Pancreas (tissue), 10 donors: ENCODE measurements at regions not wholly inside any gene's neighbourhood (a gene's known extent, or its start where the extent isn't known, plus 50 kb on each side); places are given as distances from the start of the nearest gene placed in this dataset.

Experiments used
- ATAC-seq, 4 donors: fragments of 200-7000 bp; cut with Tn5 transposase; one replicate each; pipeline versions ENCODE4 v1.8.0 to v1.9.1; 2020; ENCODE audit warnings: mild to moderate bottlenecking in 4 of 4, moderate library complexity in 4 of 4
- DNase-seq, 6 donors: peaks; one replicate each; pipeline ENCODE4 v3.0.0-alpha.2; 2020
- FAIRE-seq: peaks from 2 replicates; lab custom pipeline; 2012; peaks lifted over from hg19 to GRCh38; lab: Jason Lieb, UNC
- H3K27ac ChIP-seq, 4 donors: fragments of 200-600 bp; sonication (generic); 1 replicate in 3 of 4; 2 replicates in 1 of 4; pipeline versions ENCODE4 v1.5.0 to v1.8.0; 2020
- H3K27me3 ChIP-seq, 4 donors: fragments of 200-600 bp; one replicate each; pipeline ENCODE4 v1.8.0; 2021
- H3K36me3 ChIP-seq, 3 donors: fragments of 200-600 bp; sonication (generic) in 1 of 3; one replicate each; pipeline versions ENCODE4 v1.5.0 to v1.8.0; 2020 to 2021
- H3K4me1 ChIP-seq, 3 donors: fragments of 200-600 bp; one replicate each; pipeline ENCODE4 v1.8.0; 2021
- H3K4me3 ChIP-seq, 4 donors: fragments of 200-600 bp; sonication (generic) in 2 of 4; one replicate each; pipeline versions ENCODE4 v1.5.0 to v1.8.0; 2020 to 2021
- H3K9me3 ChIP-seq, 4 donors: fragments of 200-600 bp; one replicate each; pipeline ENCODE4 v1.8.0; 2021
- WGBS, 2 donors: extraction: QIAGEN DNeasy Blood & Tissue Kit; methylation state at CpG; one replicate each; pipeline ENCODE4 v1.1.7; 2013; 5-methylcytosine and 5-hydroxymethylcytosine counted together
- intact Hi-C, 3 donors: fragments of 100-400 bp; cut with DNase I; formaldehyde crosslinking; loops; one replicate each; pipeline versions ENCODE4 v1.11.1 to v1.14.2; 2022
- TF ChIP-seq, protein P1 (sequence below), 4 donors: fragments of 200-600 bp; sonication (generic) in 3 of 4; IDR thresholded peaks; one replicate each; pipeline versions ENCODE4 v1.5.0 to v1.8.0; 2021; ENCODE audit warnings: antibody characterized with exemption in 4 of 4
- donor health status: healthy with polysubstance abuse.
- donor health status: DM: no; HTN: no; CAD: no; lungs with moderate emphysema.
- donor health status: DM: no; HTN: no; CAD: no.
- donor health status: control.
- donor health status: control.
- donor health status: Bipolar disorder and iron deficiency.
- donor health status: DM: yes; HTN: yes; CAD: no.
- donor health status: DM: no; HTN: no; CAD: no.
- donor health status: DM: no; HTN: no; CAD: no.
- donor health status: DM: yes; HTN: yes; CAD: no.

DNA sequence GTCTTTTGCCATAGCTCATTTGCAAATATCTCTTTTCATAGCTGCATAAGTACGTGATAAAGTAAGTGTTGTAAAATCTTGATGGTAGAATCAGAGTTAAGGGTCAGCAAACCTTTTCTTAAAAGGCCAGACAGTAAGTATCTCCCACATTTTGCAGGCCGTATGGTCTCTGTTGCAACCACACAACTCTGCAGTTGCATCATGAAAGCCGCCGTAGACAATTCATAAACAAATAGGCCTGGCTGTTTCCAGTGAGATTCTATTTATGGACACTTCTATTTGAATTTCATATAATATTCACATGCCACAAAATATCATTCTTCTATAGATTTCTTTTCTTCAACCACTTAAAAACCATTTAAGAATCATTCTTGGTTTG, 248.5 kb downstream of the TLE3 start:
- H3K9me3 ChIP-seq = no peaks in the 10 kb centered on the region

DNA sequence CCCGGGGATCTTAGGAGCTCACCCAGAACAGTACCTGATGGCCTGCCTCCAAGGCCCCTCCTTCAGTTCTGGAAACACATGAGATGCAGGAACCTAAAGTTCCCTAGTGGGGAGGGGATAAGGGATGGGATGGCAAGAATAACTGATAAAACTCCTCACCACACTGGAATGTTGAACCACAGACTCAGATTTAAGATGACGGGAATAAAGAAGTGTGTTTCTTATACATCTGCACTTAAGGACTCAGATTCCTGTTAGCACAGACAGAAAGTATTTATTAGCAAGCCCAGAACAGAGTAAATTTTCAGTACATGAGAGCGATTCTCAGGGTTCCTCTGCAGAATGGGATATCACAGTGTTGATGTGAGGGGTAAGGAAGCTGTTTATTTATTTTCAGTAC, 245.2 kb downstream of the TLE3 start:
- intact Hi-C loops = no loop called here
- H3K4me1 ChIP-seq = no peaks in the 10 kb centered on the region
- no peak for ATAC-seq
- H3K9me3 ChIP-seq = no peaks in the 10 kb centered on the region
- TF ChIP-seq, protein P1, sequence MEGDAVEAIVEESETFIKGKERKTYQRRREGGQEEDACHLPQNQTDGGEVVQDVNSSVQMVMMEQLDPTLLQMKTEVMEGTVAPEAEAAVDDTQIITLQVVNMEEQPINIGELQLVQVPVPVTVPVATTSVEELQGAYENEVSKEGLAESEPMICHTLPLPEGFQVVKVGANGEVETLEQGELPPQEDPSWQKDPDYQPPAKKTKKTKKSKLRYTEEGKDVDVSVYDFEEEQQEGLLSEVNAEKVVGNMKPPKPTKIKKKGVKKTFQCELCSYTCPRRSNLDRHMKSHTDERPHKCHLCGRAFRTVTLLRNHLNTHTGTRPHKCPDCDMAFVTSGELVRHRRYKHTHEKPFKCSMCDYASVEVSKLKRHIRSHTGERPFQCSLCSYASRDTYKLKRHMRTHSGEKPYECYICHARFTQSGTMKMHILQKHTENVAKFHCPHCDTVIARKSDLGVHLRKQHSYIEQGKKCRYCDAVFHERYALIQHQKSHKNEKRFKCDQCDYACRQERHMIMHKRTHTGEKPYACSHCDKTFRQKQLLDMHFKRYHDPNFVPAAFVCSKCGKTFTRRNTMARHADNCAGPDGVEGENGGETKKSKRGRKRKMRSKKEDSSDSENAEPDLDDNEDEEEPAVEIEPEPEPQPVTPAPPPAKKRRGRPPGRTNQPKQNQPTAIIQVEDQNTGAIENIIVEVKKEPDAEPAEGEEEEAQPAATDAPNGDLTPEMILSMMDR (IDR thresholded peaks at IDR 0.05) = no peak
- no peak for DNase-seq
- 83 to 85% methylated on average over 3 of the region's 3 CpGs for WGBS, 2 donors
- H3K27ac ChIP-seq = no peak overlapping the region
- no peaks in the 10 kb centered on the region for H3K27me3 ChIP-seq
- no peaks in the 10 kb centered on the region for H3K36me3 ChIP-seq
- no peak for FAIRE-seq
- no peak overlapping the region for H3K4me3 ChIP-seq

More for the DNA sequence above, 248.5 kb downstream of the TLE3 start:
- no peaks in the 10 kb centered on the region for H3K4me1 ChIP-seq
- 78 to 84% methylated on average over 4 of the region's 4 CpGs for WGBS, 2 donors
- H3K27ac ChIP-seq = no peak overlapping the region
- intact Hi-C loops = no loop called here
- no peaks in the 10 kb centered on the region for H3K27me3 ChIP-seq
- no peak overlapping the region for H3K4me3 ChIP-seq
- H3K36me3 ChIP-seq = no peaks in the 10 kb centered on the region
- FAIRE-seq (no peak), ATAC-seq (no peak), DNase-seq (no peak)
- TF ChIP-seq, protein P1 (IDR thresholded peaks at IDR 0.05) = no peak

DNA sequence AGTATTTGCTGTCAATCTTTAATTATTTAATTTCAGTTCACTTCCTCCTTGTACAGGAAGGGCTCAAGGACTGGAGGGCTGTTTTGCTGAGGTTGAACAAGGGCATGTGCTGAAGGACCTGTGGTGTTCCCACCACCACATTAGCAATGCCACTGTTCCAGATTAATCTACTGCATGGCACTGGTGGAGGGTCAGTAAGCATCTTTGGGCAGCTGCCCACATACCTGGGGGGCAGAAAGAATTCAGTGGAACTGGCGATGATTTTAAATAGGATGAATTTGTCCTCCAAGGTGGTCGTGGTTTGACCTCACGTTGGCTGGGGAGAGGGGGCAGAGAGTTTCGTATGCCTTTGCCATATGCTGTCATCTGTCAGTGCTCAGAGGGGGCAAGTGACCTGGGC, 244.8 kb downstream of the TLE3 start:
- WGBS, 2 donors = 82 to 88% methylated on average over 4 of the region's 4 CpGs
- Histone ChIP-seq H3K27ac (no peak overlapping the region), H3K4me3 (no peak overlapping the region), H3K36me3 (no peaks in the 10 kb centered on the region), H3K27me3 (no peaks in the 10 kb centered on the region), H3K9me3 (no peaks in the 10 kb centered on the region), H3K4me1 (no peaks in the 10 kb centered on the region)
- intact Hi-C loops = no loop called here
- FAIRE-seq (no peak), DNase-seq (no peak), ATAC-seq (no peak)
- TF ChIP-seq, protein P1 (IDR thresholded peaks at IDR 0.05) = no peak

DNA sequence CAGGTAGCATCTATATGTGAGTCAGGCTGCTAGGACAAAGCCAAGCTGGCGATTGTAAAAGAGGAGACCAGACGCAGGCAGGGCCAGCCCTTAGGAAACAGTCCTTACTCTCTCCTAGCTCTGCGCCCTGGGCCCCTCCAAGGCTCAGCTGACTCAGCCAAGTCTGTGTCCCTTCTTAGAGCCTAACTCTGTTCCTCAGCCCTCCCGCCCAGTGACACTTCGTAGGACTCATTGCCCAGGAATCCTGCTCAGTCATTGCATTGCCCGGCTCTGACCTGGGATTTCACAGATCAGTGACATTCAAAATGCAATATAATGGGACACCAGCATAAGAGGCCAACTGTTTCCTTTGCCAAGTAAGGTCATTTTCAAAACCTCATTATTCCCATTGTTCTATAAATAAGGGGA, 244.2 kb downstream of the TLE3 start:
- ATAC-seq (peak in 2 of 4 donors; percentile 29 to 34), FAIRE-seq (no peak), DNase-seq (no peak)
- H3K4me1 ChIP-seq = no peaks in the 10 kb centered on the region
- no peaks in the 10 kb centered on the region for H3K36me3 ChIP-seq
- intact Hi-C loops = no loop called here
- TF ChIP-seq, protein P1 (IDR thresholded peaks at IDR 0.05) = no peak
- no peak overlapping the region for H3K4me3 ChIP-seq
- H3K27me3 ChIP-seq = no peaks in the 10 kb centered on the region
- H3K27ac ChIP-seq = peak overlapping the region in 1 of 4 donors; percentile 41
- WGBS, 2 donors = 88 to 91% methylated on average over 6 of the region's 6 CpGs
- H3K9me3 ChIP-seq = no peaks in the 10 kb centered on the region

DNA sequence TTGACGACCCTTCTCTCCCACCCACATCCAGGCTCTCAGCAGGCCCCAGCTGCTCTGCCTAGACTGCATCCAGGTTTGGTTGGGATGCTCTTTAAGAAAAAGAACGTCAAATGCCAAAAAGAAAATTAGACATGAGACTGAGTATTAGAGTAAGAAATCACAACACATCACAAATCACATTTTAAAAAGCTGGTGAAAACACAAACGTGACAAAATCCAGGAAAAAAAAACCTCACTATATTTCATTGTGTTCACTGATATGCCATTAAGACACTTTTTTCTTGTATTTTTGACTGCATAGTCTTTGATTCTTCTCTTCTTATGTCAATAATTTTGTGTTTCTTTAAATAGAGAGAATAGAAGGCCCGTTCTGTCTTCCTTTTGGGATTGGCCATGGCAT, 243.7 kb downstream of the TLE3 start:
- FAIRE-seq (no peak), ATAC-seq (no peak), DNase-seq (no peak)
- Histone ChIP-seq H3K27me3 (no peaks in the 10 kb centered on the region), H3K27ac (peak overlapping the region in 3 of 4 donors; percentile 41 to 53 (median 47)), H3K9me3 (no peaks in the 10 kb centered on the region), H3K4me1 (no peaks in the 10 kb centered on the region), H3K4me3 (no peak overlapping the region), H3K36me3 (no peaks in the 10 kb centered on the region)
- WGBS, 2 donors = 66 to 70% methylated on average over 4 of the region's 4 CpGs
- intact Hi-C loops = no loop called here
- TF ChIP-seq, protein P1 (IDR thresholded peaks at IDR 0.05) = no peak
